ENCODE measurements at regions not wholly inside any gene's neighbourhood (a gene's known extent, or its start where the extent isn't known, plus 50 kb on each side); places are given as distances from the start of the nearest gene placed in this dataset.
"Not testable (repeated sequence)": the region's sequence is repeated elsewhere in the genome, so short reads cannot be mapped to it uniquely, and the experiment has no call there.

DNA sequence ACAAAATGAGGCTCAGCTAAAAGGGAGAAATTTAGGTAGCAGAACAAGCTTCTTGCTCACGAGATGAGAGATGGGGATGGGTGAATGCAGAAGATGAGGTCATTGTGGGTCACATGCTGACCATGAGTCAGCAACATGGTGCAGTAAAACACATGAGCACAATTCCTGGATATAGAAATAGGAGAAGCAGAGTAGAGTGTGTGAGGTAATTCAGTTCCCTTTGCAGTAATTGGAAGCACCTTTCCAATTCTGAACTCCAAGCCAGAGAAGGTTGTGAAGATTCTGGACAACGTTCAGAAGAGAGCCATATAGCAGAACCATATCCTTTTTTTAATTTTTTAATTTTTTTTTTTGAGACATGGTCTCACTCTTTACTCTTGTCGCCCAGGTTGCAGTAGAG is 62.0 kb upstream of the LMNTD1 start:
- no peak overlapping the region for H3K4me3 ChIP-seq (ENCODE audit: low read depth in 1 of 3, low read length in 3 of 3)
- H3K4me1 ChIP-seq (ENCODE audit: control insufficient read depth in 3 of 3, insufficient read depth in 2 of 3, low read depth in 1 of 3, low read length in 2 of 3), result no peaks in the 10 kb centered on the region
- H3K27me3 ChIP-seq (ENCODE audit: control insufficient read depth in 3 of 3, insufficient read depth in 3 of 3, low read length in 3 of 3), result no peaks in the 10 kb centered on the region
- no peak overlapping the region for H3K27ac ChIP-seq (ENCODE audit: low read depth in 1 of 3, low read length in 2 of 3)
- H3K36me3 ChIP-seq (ENCODE audit: control insufficient read depth in 3 of 3, insufficient read depth in 2 of 3, low read depth in 1 of 3, low read length in 3 of 3), result no peaks in the 10 kb centered on the region
- 54 to 69% (median 58%) methylated on average over 3 of the region's 3 CpGs for WGBS, 3 donors
- no peak for FAIRE-seq
- DNase-seq, result peak in 1 of 2 donors; percentile 32
- no peaks in the 10 kb centered on the region for H3K9me3 ChIP-seq (ENCODE audit: control insufficient read depth in 2 of 2, insufficient read depth in 1 of 2, low read depth in 1 of 2, low read length in 1 of 2)

DNA sequence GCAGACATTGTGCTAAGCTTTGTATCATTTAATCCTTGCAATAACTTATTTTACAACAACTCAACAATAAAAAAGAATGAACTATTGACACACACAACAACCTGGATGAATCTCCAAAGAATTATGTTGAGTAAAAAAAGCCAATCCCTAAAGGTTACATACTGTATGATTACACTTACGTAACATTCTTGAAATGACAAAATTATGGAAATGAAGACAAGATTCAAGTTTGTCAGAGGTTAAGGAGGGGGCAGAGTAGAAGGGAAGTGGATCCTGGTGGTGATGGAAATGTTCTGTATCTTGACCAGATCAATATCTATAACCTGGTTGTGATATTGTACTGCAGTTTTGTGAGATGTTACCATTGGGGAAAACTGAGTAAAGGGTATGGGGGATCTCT is 63.2 kb upstream of the LMNTD1 start:
- Histone ChIP-seq H3K9me3 (ENCODE audit: control insufficient read depth in 2 of 2, insufficient read depth in 1 of 2, low read depth in 1 of 2, low read length in 1 of 2) (no peaks in the 10 kb centered on the region), H3K27me3 (ENCODE audit: control insufficient read depth in 3 of 3, insufficient read depth in 3 of 3, low read length in 3 of 3) (no peaks in the 10 kb centered on the region), H3K27ac (ENCODE audit: low read depth in 1 of 3, low read length in 2 of 3) (no peak overlapping the region), H3K4me3 (ENCODE audit: low read depth in 1 of 3, low read length in 3 of 3) (no peak overlapping the region), H3K36me3 (ENCODE audit: control insufficient read depth in 3 of 3, insufficient read depth in 2 of 3, low read depth in 1 of 3, low read length in 3 of 3) (no peaks in the 10 kb centered on the region), H3K4me1 (ENCODE audit: control insufficient read depth in 3 of 3, insufficient read depth in 2 of 3, low read depth in 1 of 3, low read length in 2 of 3) (no peaks in the 10 kb centered on the region)
- no peak for FAIRE-seq
- WGBS, 3 donors, result 90 to 98% (median 98%) methylated on average over 1 of the region's 1 CpG
- DNase-seq, result no peak

DNA sequence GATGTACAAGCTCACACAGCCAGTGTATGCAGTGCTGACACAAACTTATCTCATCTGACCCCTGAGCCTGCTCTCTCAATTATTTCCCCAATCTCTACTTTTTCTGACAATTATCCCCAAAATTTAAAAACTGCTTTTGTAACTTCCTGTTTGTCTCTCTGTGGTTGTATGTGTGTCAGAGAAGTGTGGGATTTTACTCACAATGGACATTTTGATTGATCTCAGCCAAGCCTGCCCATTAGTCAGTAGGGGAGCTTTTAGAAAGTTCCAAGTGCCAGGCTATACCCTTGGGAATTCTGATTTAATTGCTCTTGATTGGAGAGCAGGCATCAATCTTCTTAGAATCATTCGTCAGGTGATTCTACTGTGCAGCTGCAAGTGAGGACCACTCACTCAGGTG is 64.9 kb upstream of the LMNTD1 start:
- H3K4me3 ChIP-seq (ENCODE audit: low read depth in 1 of 3, low read length in 3 of 3), result no peak overlapping the region
- no peak for FAIRE-seq
- H3K27ac ChIP-seq (ENCODE audit: low read depth in 1 of 3, low read length in 2 of 3), result no peak overlapping the region
- 71 to 93% (median 91%) methylated on average over 1 of the region's 1 CpG for WGBS, 3 donors
- DNase-seq, result no peak
- H3K27me3 ChIP-seq (ENCODE audit: control insufficient read depth in 3 of 3, insufficient read depth in 3 of 3, low read length in 3 of 3), result no peaks in the 10 kb centered on the region
- H3K4me1 ChIP-seq (ENCODE audit: control insufficient read depth in 3 of 3, insufficient read depth in 2 of 3, low read depth in 1 of 3, low read length in 2 of 3), result no peaks in the 10 kb centered on the region
- no peaks in the 10 kb centered on the region for H3K9me3 ChIP-seq (ENCODE audit: control insufficient read depth in 2 of 2, insufficient read depth in 1 of 2, low read depth in 1 of 2, low read length in 1 of 2)
- no peaks in the 10 kb centered on the region for H3K36me3 ChIP-seq (ENCODE audit: control insufficient read depth in 3 of 3, insufficient read depth in 2 of 3, low read depth in 1 of 3, low read length in 3 of 3)

DNA sequence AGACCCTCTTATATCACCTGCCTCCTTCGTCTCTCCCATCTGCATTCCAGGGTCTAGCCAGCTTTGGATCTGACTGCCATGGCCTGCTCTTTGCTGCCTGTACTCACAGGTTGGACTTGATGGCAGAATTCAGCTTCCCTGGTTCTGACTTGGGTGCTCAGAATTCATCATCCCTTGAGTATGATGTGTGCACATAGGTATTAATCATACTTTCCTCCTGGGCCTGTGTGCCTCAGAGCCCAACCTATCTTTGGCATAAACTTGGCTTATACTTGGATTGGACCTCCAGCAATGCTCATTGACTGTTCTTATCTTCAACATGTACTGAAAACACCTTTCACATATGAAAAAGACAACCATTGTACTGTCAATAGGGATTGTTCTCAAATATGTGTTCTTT is 70.7 kb upstream of the LMNTD1 start:
- FAIRE-seq, result no peak
- no peak overlapping the region for H3K27ac ChIP-seq (ENCODE audit: low read depth in 1 of 3, low read length in 2 of 3)
- H3K27me3 ChIP-seq (ENCODE audit: control insufficient read depth in 3 of 3, insufficient read depth in 3 of 3, low read length in 3 of 3), result no peaks in the 10 kb centered on the region
- no peaks in the 10 kb centered on the region for H3K4me1 ChIP-seq (ENCODE audit: control insufficient read depth in 3 of 3, insufficient read depth in 2 of 3, low read depth in 1 of 3, low read length in 2 of 3)
- 92 to 100% (median 95%) methylated on average over 1 of the region's 1 CpG for WGBS, 3 donors
- no peak overlapping the region for H3K4me3 ChIP-seq (ENCODE audit: low read depth in 1 of 3, low read length in 3 of 3)
- H3K36me3 ChIP-seq (ENCODE audit: control insufficient read depth in 3 of 3, insufficient read depth in 2 of 3, low read depth in 1 of 3, low read length in 3 of 3), result no peaks in the 10 kb centered on the region
- no peaks in the 10 kb centered on the region for H3K9me3 ChIP-seq (ENCODE audit: control insufficient read depth in 2 of 2, insufficient read depth in 1 of 2, low read depth in 1 of 2, low read length in 1 of 2)
- DNase-seq, result no peak

DNA sequence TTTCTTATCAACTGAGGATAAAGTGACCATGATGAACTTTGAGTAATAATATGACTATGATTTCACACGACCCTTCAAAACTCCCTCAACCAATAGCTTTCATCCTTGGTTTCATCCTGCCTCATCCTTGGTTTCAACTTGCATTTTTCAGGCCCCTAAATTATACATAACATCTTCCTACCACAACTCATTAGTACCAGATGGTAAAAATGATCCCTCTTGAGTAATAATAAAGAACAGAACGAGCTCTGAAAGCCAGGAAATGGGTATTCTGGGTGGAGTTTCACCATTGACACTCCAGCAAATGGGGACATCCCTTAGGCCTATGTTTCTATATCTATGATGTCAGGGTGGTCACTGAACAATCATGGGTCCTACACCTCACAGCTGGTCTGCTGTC is 72.1 kb upstream of the LMNTD1 start:
- DNase-seq, result no peak
- Histone ChIP-seq H3K4me1 (ENCODE audit: control insufficient read depth in 3 of 3, insufficient read depth in 2 of 3, low read depth in 1 of 3, low read length in 2 of 3) (no peaks in the 10 kb centered on the region), H3K27me3 (ENCODE audit: control insufficient read depth in 3 of 3, insufficient read depth in 3 of 3, low read length in 3 of 3) (no peaks in the 10 kb centered on the region), H3K9me3 (ENCODE audit: control insufficient read depth in 2 of 2, insufficient read depth in 1 of 2, low read depth in 1 of 2, low read length in 1 of 2) (no peaks in the 10 kb centered on the region), H3K4me3 (ENCODE audit: low read depth in 1 of 3, low read length in 3 of 3) (no peak overlapping the region), H3K27ac (ENCODE audit: low read depth in 1 of 3, low read length in 2 of 3) (no peak overlapping the region), H3K36me3 (ENCODE audit: control insufficient read depth in 3 of 3, insufficient read depth in 2 of 3, low read depth in 1 of 3, low read length in 3 of 3) (no peaks in the 10 kb centered on the region)
- WGBS, 3 donors, result 20 to 58% (median 23%) methylated on average over 2 of the region's 2 CpGs
- FAIRE-seq, result no peak

DNA sequence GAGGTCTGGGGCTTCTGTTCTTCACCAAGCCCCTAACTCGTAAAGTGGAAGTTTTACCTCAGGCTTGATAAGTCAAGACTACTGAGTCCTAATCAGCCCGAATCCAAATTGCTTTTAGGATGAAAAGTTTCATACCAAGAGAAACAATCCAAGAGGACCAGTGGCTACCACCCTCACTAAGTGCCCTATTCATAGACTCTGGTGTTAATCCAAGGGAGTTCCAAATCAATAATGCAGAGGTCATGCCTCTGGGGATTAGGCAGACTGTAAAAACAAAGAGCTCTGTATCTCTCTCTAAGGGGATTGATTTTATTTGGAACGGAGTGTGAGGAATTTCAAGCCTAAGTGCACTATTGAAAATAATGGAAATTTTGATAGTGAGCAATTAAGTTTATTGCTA is 76.3 kb upstream of the LMNTD1 start:
- no peak overlapping the region for H3K27ac ChIP-seq (ENCODE audit: low read depth in 1 of 3, low read length in 2 of 3)
- 65 to 80% (median 65%) methylated on average over 3 of the region's 3 CpGs for WGBS, 3 donors
- no peaks in the 10 kb centered on the region for H3K4me1 ChIP-seq (ENCODE audit: control insufficient read depth in 3 of 3, insufficient read depth in 2 of 3, low read depth in 1 of 3, low read length in 2 of 3)
- H3K36me3 ChIP-seq (ENCODE audit: control insufficient read depth in 3 of 3, insufficient read depth in 2 of 3, low read depth in 1 of 3, low read length in 3 of 3), result no peaks in the 10 kb centered on the region
- H3K27me3 ChIP-seq (ENCODE audit: control insufficient read depth in 3 of 3, insufficient read depth in 3 of 3, low read length in 3 of 3), result no peaks in the 10 kb centered on the region
- H3K4me3 ChIP-seq (ENCODE audit: low read depth in 1 of 3, low read length in 3 of 3), result no peak overlapping the region
- no peak for FAIRE-seq
- H3K9me3 ChIP-seq (ENCODE audit: control insufficient read depth in 2 of 2, insufficient read depth in 1 of 2, low read depth in 1 of 2, low read length in 1 of 2), result no peaks in the 10 kb centered on the region
- DNase-seq, result no peak

DNA sequence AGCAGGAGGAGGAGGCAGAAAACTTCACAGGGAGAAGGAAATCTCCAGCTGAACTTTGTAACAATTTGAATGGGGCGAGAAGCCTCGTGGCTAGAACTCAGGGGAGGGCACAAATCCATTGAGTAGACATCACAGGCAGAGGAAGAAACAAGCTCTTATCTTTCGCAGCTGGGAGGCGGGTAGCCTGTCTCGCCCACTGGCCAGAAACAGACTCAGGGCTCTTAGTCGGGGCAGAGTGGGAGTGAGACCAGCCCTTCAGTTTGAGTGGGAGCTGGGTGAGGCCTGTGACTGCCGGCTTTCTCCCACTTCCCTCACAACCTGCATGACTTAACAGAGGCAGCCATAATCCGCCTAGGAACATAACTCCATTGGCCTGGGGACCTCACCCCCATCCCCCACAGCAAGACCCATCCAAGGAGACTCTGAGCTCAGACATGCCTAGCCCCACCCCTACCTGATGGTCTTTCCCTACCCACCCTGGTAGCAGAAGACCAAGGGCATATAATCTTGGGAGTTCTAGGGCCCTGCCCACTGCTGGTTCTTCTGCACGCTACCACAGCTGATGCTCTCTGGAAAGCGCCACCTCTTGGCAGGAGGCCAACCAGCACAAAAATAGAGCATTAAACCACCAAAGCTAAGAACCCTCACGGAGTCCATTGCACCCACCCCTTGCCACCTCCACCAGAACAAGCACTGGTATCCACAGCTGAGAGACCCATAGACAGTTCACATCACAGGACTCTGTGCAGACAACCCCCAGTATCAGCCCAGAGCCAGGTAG is 77.8 kb upstream of the LMNTD1 start:
- not testable (repeated sequence) for H3K36me3 ChIP-seq (ENCODE audit: control insufficient read depth in 3 of 3, insufficient read depth in 2 of 3, low read depth in 1 of 3, low read length in 3 of 3); H3K27ac ChIP-seq (ENCODE audit: low read depth in 1 of 3, low read length in 2 of 3); FAIRE-seq; DNase-seq; H3K4me1 ChIP-seq (ENCODE audit: control insufficient read depth in 3 of 3, insufficient read depth in 2 of 3, low read depth in 1 of 3, low read length in 2 of 3); H3K4me3 ChIP-seq (ENCODE audit: low read depth in 1 of 3, low read length in 3 of 3); H3K9me3 ChIP-seq (ENCODE audit: control insufficient read depth in 2 of 2, insufficient read depth in 1 of 2, low read depth in 1 of 2, low read length in 1 of 2); H3K27me3 ChIP-seq (ENCODE audit: control insufficient read depth in 3 of 3, insufficient read depth in 3 of 3, low read length in 3 of 3)
- WGBS, 3 donors, result 67 to 82% (median 72%) methylated on average over 11 of the region's 11 CpGs

DNA sequence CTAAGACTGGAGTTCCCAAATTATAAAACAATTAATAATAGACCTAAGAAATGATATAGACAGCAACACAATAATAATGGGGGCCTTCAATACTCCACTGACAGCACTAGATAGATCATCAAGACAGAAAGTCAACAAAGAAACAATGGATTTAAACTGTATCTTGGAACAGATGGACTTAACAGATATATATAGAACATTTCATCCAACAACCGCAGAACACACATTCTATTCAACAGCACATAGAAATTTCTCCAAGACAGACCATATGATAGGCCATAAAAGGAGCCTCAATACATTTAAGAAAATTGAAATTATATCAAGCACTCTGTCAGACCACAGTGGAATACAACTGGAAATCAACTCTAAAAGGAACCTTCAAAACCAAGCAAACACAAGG is 80.1 kb upstream of the LMNTD1 start:
- FAIRE-seq; H3K9me3 ChIP-seq (ENCODE audit: control insufficient read depth in 2 of 2, insufficient read depth in 1 of 2, low read depth in 1 of 2, low read length in 1 of 2); H3K4me3 ChIP-seq (ENCODE audit: low read depth in 1 of 3, low read length in 3 of 3); H3K4me1 ChIP-seq (ENCODE audit: control insufficient read depth in 3 of 3, insufficient read depth in 2 of 3, low read depth in 1 of 3, low read length in 2 of 3); H3K27me3 ChIP-seq (ENCODE audit: control insufficient read depth in 3 of 3, insufficient read depth in 3 of 3, low read length in 3 of 3); H3K36me3 ChIP-seq (ENCODE audit: control insufficient read depth in 3 of 3, insufficient read depth in 2 of 3, low read depth in 1 of 3, low read length in 3 of 3); H3K27ac ChIP-seq (ENCODE audit: low read depth in 1 of 3, low read length in 2 of 3); DNase-seq: not testable (repeated sequence)
- WGBS, 3 donors, result 89 to 100% (median 93%) methylated on average over 1 of the region's 1 CpG

DNA sequence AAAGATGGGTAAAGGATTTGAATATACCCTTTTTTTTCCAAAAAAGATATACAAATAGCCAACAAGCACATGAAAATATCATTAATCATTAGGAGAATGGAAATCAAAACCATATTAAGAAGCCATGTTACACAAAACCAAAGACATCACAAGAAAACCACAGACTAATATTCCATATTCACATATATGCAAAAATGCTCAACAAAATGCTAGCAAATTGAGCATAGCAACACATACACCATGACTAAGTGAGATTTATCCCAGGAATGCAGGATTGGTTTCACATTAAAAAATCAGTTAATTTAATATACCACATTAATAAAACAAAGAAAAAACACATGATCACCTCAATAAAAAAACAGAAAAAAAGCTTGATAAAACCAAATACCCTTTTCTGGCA is 84.7 kb upstream of the LMNTD1 start:
- Histone ChIP-seq H3K9me3 (ENCODE audit: control insufficient read depth in 2 of 2, insufficient read depth in 1 of 2, low read depth in 1 of 2, low read length in 1 of 2) (no peaks in the 10 kb centered on the region), H3K27ac (ENCODE audit: low read depth in 1 of 3, low read length in 2 of 3) (no peak overlapping the region), H3K36me3 (ENCODE audit: control insufficient read depth in 3 of 3, insufficient read depth in 2 of 3, low read depth in 1 of 3, low read length in 3 of 3) (no peaks in the 10 kb centered on the region), H3K4me1 (ENCODE audit: control insufficient read depth in 3 of 3, insufficient read depth in 2 of 3, low read depth in 1 of 3, low read length in 2 of 3) (no peaks in the 10 kb centered on the region), H3K27me3 (ENCODE audit: control insufficient read depth in 3 of 3, insufficient read depth in 3 of 3, low read length in 3 of 3) (no peaks in the 10 kb centered on the region), H3K4me3 (ENCODE audit: low read depth in 1 of 3, low read length in 3 of 3) (no peak overlapping the region)
- DNase-seq (no peak), FAIRE-seq (no peak)
